ENCODE measurements at regions not wholly inside any gene's neighbourhood (a gene's known extent, or its start where the extent isn't known, plus 50 kb on each side); places are given as distances from the start of the nearest gene placed in this dataset.
A peak's percentile ranks its signal among the peaks of the same experiment; 100 is the strongest.

- no peak overlapping the region for H3K4me3 ChIP-seq (ENCODE audit: control insufficient read depth, low read depth, low read length)
- TF ChIP-seq, protein P1, sequence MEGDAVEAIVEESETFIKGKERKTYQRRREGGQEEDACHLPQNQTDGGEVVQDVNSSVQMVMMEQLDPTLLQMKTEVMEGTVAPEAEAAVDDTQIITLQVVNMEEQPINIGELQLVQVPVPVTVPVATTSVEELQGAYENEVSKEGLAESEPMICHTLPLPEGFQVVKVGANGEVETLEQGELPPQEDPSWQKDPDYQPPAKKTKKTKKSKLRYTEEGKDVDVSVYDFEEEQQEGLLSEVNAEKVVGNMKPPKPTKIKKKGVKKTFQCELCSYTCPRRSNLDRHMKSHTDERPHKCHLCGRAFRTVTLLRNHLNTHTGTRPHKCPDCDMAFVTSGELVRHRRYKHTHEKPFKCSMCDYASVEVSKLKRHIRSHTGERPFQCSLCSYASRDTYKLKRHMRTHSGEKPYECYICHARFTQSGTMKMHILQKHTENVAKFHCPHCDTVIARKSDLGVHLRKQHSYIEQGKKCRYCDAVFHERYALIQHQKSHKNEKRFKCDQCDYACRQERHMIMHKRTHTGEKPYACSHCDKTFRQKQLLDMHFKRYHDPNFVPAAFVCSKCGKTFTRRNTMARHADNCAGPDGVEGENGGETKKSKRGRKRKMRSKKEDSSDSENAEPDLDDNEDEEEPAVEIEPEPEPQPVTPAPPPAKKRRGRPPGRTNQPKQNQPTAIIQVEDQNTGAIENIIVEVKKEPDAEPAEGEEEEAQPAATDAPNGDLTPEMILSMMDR (IDR thresholded peaks at IDR 0.05; ENCODE audit: control insufficient read depth, insufficient read depth, low read depth, low read length, missing control alignments): no peak
- no peak for DNase-seq (ENCODE audit: low read depth)
These were observed 222.1 kb upstream of the EDIL3 start for GRCh38 chr5:84606784-84607183.

- no peak overlapping the region for H3K4me3 ChIP-seq (ENCODE audit: control insufficient read depth, low read depth, low read length)
- DNase-seq (ENCODE audit: low read depth): no peak
- TF ChIP-seq, protein P1 (IDR thresholded peaks at IDR 0.05; ENCODE audit: control insufficient read depth, insufficient read depth, low read depth, low read length, missing control alignments): no peak
These were observed 220.6 kb upstream of the EDIL3 start for GRCh38 chr5:84605241-84605640.

- H3K4me3 ChIP-seq (ENCODE audit: control insufficient read depth, low read depth, low read length): no peak overlapping the region
- TF ChIP-seq, protein P1 (IDR thresholded peaks at IDR 0.05; ENCODE audit: control insufficient read depth, insufficient read depth, low read depth, low read length, missing control alignments): no peak
- peak; percentile 51 for DNase-seq (ENCODE audit: low read depth)
These were observed 219.0 kb upstream of the EDIL3 start for GRCh38 chr5:84603568-84604185.

DNA sequence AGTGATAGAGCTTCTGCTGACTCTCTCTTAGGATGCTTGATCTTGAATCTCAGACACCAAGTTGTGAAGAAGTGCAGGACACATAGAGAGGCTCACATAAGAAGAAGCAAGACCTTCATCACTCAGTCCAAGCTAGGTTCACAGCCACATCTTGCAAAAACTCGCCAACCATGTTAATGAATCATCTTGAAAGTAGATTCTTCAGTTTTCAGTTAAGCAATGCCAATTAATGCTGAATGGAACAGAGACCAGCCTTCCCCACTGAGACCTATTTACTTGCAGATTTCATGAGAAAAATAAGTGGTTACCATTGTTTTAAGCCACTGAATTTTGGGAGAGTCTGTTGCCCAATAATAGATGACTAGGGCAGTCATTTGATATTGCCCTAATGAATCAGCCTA, 217.7 kb upstream of the EDIL3 start:
- H3K4me3 ChIP-seq (ENCODE audit: control insufficient read depth, low read depth, low read length): no peak overlapping the region
- TF ChIP-seq, protein P1 (IDR thresholded peaks at IDR 0.05; ENCODE audit: control insufficient read depth, insufficient read depth, low read depth, low read length, missing control alignments): no peak
- DNase-seq (ENCODE audit: low read depth): no peak

DNA sequence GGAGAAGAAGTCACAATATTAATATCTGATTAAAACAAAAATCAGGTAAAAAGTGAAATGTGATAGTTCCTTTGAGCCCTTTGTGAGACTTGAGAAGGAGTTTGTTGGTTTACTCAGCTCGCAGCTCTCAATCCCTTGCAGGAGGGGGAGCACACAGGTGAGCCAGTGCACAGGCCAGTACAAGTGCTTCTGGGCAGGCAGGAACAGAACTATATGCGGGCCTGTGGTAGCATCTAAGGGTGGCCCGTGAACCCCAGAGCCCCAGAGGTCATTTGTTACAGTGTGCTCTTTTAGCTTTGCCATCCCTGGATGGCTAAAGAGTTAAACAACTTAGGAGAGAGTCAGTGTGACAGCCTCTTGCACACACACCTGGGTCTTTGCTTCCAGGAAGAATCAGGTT, 215.3 kb upstream of the EDIL3 start:
- H3K4me3 ChIP-seq (ENCODE audit: control insufficient read depth, low read depth, low read length): no peak overlapping the region
- TF ChIP-seq, protein P1 (IDR thresholded peaks at IDR 0.05; ENCODE audit: control insufficient read depth, insufficient read depth, low read depth, low read length, missing control alignments): no peak
- no peak for DNase-seq (ENCODE audit: low read depth)

- no peak overlapping the region for H3K4me3 ChIP-seq (ENCODE audit: control insufficient read depth, low read depth, low read length)
- TF ChIP-seq, protein P1 (IDR thresholded peaks at IDR 0.05; ENCODE audit: control insufficient read depth, insufficient read depth, low read depth, low read length, missing control alignments): no peak
- no peak for DNase-seq (ENCODE audit: low read depth)
These were observed 213.2 kb upstream of the EDIL3 start for GRCh38 chr5:84597904-84598303.
